Stimulated activated CD4-positive, alpha-beta T cell treated with anti-CD3 and anti-CD28 coated beads, Interleukin-12 subunit alpha, Interleukin-12 subunit beta, amount 100 ng/mL, for 24 hours (primary cell): ENCODE measurements at regions not wholly inside any gene's neighbourhood (a gene's known extent, or its start where the extent isn't known, plus 50 kb on each side); places are given as distances from the start of the nearest gene placed in this dataset.
"Not testable (repeated sequence)": the region's sequence is repeated elsewhere in the genome, so short reads cannot be mapped to it uniquely, and the experiment has no call there.

Source experiments
- DNase-seq, 2 experiments: peaks; one replicate each; pipeline ENCODE4 v3.0.0-alpha.2; 2020; ENCODE audit warnings: low read depth in 2 of 2

DNA sequence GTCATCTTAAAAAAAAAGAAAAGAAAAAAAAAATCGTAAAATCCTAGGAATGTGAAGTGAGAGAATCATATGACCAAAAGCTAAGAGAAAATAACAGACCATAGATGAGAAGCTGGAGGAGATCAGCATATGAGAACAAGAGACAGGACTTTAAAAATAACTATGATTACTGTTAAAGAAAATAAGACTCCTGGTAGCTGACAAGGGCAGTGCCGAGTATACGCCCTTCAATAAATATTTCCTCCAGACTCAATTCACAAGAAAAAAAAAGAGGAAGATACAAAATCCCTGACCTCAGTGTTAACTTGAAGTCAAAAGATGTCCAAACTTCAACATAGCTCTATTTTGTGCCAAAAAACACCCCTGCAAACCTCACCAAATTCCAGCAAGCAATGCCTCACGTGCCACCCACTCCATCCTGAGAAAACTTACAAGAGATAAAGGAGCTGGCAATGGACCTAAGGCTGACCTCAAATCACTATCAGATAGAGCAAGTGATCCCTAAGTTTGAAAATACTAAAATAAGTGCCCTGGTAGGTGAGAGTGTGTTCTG, 817.2 kb downstream of the SOCS6 start:
- no peak for DNase-seq

DNA sequence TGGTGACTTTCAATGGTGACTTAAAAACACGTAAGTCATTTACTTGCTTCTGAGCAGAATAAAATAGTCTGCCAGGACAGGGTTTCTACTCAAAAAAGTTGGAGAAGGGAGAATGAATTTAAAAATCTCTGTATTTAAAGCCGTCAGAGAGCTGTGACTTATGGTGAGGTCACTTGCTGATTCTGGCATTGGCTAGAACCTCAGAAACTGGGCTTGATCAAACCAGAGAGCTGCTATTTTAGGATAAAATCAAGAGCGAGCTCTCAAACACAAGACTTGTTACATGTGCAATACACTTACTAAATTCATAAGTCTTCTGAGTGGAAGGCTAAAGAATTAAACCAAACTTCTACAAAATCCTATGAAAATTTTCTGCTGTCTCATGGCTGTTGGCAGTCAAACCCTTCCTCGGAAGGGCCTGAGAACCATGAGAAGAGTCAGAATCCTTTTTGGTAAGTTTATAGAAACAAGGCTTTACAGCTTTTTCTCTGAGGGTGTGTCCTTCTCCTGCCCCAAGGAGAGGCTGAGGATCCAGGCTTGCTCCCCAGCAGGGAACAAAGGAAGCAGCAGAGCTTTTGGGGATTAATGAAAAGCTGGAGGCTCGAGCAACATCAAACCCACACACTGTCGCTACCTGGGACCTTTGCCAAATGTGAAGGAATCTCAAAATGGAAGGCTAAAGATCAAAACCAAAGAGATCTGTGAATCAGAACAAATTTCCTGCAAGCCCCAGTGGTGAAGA, 816.4 kb downstream of the SOCS6 start:
- DNase-seq = no peak

DNA sequence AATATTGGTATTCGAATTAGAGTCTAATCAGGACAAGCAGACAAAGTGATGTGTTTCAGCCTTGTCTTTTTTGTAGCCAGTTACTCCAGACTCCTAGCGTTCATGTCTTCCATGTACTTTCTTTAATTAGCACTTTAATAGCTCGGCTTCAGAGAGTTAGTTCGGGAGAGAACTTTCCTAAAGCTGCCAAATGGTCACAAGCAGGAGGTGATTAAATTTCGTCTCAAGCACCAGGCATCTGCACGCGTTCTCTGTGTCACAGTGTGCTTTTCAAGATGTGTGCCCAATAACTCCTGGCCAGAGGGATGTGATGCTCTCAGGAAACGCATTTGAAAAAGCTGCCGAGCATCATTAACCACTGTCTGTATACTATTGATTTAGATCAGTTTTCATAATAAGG, 790.8 kb downstream of the SOCS6 start:
- no peak for DNase-seq

DNA sequence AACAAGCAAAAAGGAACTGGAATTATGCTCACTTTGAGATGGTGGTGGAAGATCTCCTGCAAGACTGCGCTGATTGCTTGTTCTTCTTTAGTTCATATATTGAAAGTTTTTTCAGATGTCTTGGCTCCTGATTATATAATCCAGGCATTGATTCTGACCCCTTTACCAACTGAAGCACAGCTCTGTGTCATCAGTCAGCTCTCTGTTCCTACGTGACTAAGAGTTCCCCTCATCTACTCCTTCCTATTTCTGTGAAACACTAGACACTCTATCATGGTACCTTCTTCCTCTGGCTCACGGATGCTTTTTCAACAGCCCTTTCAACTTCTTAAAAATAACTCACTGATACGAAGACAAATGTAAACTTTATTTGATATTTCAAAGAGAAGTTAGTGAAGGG, 788.6 kb downstream of the SOCS6 start:
- no peak for DNase-seq

DNA sequence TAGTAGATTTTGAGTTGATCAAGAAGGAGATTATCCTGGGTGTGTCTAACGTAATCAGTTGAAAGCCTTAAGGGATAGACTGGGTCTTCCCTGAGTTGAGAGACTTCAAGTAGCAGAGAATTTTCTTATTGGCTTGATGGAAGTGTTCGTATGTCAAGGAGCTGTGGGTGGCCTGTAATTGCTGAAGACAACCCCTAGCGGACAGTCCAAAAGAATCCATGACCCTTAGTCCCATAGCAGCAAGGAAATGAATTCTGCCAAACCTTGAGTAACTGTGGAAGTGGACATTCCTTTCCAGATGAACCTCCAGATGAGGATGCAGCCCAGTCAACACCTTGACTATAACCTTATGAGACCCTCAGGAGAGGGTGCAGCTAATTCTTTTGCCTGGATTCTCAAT, 786.3 kb downstream of the SOCS6 start:
- no peak for DNase-seq

DNA sequence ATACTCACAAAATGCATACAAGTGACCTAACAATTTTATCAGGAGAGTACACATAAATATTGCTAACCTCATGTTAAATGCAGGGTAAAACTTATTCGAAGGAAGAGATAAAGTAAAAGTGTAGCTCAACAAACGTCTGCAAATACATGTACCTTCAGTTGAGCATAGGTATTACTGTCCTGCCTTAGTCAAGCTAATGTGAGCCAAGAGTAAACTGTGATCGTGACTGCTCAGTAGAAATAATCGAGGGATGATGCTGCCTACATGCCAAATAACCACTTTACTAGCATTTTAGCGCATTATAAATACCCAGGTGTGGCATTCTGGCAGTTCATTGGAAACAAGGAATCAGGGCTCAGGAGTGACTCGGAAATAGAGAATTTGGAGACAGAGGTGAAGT, 779.5 kb downstream of the SOCS6 start:
- no peak for DNase-seq

DNA sequence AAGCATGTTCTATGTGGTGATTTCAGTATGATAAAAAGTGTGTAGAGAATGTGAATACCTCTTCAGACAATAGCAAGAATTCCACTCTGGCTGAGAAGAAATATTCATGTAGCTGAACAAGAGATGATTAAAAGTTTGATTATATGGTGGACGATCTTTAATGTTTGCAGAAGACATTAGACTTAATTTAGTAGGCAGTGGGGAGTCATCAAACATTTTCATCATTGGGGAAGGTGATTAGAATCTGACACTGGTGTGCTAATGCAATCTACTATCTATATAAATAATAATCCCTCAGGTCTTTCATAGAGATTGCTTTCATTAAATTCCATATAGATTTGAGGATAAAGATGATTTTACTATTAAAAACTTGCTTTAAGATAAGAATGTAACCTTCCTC, 761.0 kb downstream of the SOCS6 start:
- no peak for DNase-seq

DNA sequence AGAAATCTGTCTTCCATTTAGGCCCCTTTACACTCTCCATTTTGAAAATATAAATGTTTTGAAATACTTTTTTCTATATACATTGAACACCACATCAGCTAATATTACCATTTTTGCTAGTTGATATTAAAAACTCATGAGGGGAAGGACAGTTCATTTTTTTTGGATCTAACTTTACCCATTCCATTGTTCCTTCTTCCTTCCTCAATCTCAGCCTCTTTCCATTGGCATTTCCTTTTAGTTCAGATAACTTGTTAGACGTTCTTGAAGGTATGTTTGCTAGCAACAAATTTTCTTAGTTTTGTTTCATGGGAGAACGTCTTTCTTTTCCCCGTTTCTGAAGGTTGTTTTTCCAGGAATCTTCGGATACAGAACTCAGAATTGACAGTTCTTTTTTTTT, 759.0 kb downstream of the SOCS6 start:
- DNase-seq = no peak

DNA sequence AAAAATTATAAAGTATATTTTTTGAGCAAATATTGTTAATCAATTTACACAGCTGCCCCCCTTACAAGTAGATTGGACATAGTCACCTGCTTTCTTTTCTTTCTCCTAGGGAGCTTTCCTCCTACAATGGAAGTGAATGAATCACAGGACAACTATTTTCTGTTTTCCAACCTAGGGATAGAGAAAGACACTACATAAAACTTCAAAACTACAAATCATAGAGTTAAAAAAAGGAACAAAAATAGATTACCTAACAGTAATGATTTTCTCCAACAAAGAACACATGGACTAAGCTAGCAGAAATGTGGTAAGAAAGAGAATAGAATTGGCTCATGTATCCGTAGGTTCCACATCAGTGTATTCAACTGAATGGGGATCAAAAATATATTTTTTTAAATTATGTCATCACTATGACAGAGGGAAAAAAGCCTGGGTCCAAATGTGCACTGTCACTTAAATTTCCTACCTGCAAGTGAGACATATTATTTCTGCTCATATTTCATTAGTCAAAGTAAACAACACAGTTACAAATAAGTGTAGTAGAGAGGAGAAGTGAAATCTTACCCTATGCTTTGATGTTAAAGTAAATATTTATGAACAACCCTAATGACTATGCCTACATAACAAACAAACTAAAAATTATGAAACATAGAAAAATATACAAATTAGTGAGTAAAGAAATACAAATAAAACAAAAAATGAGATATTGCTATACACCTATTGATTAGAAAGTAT, 756.7 kb downstream of the SOCS6 start:
- no peak for DNase-seq

DNA sequence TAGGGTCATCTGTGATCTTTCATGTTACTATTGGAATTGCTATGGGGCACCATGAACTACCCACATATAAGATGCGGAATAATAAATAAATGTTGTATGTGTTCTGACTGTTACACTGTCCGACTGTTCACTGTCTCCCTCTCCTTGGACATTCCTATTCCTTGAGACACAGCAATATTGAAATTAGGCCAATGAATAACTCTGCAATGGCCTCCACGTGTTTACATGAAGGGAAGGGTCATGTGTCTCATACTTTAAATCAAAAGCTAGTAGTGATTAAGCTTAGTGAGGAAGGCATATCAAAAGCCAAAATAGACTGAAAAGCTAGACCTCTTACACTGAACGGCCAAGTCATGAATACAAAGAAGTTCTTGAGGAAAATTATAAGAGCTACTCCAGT, 751.3 kb downstream of the SOCS6 start:
- no peak for DNase-seq

DNA sequence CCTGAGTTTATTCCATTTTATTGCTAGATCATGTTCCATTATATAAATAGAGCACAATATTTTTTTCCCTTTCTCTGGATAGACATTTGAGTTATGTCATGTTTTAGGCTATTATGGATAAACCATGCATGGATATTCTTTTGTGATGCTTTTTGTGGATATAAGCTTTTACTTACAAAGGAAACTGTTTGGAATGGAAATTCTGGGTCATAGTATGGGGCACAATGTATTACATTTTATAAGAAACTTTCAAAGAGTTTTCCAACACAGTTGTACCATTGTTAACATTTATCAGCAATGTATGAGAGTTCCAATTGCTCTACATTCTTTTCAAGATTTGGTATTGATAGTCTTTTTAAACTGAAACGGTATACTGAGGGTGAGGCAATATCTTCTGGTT, 749.4 kb downstream of the SOCS6 start:
- DNase-seq = no peak

DNA sequence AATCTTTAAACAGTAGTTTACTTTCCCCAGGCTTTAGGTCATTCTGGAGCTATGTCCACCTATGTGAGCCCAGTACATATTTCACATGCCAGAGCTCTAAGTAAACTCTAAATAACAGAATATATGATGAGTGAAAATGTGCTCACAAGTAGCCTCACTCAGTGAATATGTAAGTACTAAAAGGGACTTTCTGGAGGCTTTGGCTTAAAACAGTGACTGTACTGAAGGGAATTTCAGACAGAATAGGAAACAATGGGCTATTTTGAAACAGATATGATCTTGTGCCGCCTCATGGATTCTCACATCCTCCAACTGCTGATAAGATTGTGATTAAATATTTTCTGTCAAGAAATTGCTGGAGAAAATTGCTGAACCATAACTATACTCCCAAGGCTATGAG, 747.9 kb downstream of the SOCS6 start:
- no peak for DNase-seq

DNA sequence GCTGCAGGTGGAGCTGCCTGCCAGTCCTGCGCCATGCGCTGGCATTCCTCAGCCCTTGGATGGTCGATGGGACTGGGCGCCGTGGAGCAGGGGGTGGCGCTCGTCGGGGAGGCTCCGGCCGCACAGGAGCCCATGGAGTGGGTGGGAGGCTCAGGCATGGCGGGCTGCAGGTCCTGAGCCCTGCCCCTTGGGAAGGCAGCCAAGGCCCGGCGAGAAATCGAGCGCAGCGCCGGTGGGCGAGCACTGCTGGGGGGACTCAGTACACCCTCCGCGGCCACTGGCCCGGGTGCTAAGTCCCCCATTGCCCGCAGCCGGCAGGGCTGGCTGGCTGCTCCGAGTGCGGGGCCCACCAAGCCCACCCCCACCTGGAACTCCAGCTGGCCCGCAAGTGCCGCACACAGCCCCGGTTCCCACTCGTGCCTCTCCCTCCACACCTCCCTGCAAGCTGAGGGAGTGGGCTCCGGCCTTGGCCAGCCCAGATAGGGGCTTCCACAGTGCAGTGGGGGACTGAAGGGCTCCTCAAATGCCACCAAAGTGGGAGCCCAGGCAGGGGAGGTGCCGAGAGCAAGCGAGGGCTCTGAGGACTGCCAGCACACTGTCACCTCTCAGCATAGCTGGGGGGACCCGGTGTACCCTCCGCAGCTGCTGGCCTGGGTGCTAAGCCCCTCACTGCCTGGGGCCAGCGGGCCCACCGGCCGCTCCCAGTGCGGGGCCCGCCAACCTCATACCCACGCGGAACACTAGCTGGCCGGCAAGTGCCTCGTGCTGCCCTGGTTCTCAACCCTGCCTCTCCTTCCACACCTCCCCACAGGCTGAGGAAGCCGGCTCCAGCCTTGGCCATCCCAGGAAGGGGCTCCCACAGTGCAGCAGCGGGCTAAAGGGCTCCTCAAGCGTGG, 742.7 kb downstream of the SOCS6 start:
- not testable (repeated sequence) for DNase-seq

DNA sequence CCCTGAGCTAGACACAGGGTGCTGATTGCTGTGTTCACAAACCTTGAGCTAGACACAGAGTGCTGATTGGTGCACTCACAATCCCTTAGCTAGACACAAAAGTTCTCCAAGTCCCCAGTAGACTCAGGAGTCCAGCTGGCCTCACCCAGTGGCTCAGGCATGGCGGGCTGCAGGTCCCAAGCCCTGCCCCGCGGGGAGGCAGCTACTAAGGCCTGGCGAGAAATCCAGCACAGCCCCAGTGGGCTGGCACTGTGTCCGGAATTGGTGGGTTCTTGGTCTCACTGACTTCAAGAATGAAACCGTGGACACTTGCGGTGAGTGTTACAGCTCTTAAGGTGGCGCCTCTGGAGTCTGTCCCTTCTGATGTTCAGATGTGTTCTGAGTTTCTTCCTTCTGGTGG, 741.2 kb downstream of the SOCS6 start:
- DNase-seq = not testable (repeated sequence)

DNA sequence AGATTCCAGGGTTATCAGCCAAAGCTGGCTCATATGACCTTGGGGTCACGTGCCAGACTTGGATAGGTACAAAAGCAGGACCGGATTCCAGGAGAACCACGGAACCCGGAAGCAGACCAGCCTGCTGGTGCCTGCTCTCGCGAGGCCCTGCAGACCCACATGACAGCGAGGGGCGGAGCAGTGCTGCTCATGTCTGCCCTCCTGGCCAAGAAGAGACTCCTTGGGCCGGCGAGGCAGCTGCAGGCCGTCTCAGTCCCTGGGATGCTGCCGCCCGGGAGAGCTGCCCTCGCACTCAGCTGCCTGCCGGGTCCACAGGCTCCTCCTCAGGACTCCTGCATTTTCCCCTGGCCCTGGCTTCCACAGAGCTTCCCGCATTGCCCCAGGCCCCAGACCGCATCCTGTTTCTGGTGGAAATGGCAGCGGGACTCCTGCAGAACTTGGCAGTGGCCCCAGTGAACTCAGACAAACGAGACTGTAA, 739.5 kb downstream of the SOCS6 start:
- no peak for DNase-seq

DNA sequence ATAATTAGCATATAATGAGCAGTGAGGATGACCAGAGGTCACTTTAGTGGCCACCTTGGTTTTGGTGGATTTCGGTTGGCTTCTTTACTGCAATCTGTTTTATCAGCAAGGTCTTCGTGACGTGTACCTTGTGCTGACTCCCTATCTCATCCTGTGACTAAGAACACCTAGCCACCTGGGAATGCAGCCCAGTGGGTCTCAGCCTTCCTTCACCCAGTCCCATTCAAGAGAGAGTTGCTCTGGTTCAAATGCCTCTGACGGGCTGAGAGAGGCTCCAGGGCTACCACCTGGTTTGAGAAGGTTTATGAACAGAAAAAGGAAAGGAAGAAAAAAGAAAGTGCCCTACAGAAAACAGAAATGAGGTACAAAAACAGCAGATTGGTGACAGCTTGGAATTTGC, 738.7 kb downstream of the SOCS6 start:
- DNase-seq = no peak

DNA sequence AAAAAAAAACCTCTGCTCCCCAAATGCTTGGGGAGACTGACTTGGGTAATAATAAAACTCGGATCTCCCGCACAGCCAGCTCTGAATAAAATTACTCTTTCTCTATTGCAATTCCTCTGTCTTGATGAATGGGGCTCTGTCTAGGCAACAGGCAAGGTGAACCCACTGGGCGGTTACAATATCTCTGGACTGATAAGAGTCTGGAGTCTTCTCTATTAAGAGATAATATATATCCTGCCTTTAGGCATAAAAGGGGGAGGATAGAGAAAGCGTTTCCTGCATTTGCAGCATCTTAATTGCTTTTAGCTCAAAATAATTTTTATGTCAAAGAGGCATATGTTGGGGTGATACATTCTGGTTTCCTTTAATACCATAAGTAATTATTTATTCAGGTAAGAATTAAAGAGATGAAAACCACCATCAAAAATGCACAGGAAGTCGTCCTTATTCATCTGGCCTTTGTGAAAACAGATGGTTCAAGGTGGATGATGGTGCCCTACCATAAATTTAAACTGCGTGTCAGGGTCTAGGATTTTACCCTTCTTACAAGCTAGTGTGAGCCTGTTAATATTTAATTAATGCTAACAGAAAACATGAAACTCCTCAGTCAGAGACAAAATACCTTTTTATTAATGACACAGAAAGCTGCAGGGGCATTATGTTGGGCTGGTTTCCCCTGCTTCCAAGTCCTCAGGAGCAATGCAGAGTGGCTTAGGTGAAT, 736.8 kb downstream of the SOCS6 start:
- no peak for DNase-seq

DNA sequence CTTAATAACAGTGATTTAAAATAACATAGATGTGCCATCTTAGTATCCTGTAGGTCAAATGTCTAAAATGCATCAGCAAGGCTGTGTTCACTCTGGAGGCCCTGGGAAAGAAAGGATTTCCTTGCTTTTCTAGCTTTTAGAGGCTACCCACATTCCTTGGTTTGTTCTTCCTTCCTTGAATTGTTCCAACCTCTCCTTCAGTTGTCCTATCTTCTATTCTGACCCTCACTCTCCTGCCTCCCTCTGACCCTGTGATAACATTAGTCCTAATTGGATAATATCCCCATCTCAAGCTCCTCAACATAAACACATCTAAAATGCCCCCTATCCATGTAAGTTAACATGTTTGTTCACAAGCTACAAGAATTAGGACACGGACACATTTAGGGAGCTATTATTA, 733.5 kb downstream of the SOCS6 start:
- no peak for DNase-seq

DNA sequence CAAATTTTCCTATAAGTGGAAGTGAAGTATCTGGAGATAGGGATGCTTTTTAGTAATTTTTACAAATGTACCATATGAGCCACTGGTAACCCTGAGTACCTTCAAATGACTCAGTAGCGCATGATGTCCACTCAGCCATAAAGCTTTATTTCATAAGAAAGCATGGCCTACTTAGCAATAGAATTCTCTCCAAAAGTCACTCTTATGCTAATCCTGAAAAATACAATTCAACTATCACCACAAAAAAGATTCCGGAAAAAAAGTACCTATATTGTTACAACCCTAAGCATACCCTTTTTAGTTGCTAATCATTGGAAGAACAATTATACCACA, 732.2 kb downstream of the SOCS6 start:
- no peak for DNase-seq

DNA sequence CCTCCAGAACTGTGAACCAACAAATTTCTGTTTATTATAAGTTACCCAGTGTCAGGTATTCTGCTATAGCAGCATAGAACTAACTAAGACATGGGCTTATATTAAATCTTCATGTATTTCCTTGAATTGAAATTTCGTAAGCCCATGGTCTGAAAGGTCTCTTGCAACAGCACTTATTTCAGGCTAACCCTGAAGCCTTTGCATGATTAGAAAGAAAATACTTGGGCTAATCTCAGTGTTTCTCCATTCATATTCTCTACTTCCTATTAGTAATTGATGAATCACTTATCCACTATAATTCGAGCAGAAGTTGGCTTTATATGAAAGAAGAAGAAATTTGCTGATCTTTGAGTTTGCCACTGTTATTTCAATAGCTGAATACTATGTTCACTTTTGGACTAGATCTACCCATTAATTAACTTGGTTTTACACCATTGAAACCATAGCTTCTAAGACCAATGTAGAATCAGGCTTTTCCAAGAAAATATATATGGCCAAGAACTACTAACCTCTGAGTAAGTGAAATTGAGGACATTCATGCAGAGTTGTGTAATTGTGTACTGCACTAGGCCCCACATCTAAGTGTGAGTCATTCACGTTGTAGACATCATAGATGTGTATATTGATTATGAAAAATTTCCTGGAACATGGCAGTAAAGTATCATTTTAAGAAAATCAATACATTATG, 731.6 kb downstream of the SOCS6 start:
- DNase-seq = no peak

DNA sequence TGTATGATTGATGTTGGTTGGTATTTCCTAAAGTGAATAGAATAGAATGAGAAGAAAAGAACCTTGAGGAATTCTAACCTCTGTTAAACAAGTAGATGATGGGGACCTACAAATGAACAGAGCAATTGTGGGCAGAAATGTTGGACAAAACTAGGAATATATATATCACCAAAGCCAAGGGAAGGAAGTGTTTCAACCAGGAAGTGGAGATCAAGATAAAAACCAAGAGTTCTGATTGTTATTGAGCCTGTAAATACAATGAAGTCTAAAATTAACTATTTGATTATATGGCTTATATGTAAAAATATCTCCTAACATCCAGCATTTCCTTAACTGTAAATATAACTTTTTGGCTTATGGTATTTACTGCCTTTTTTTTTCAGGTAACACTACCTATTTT, 730.0 kb downstream of the SOCS6 start:
- no peak for DNase-seq
